Brain microvascular endothelial cell (primary cell): ENCODE measurements at regions not wholly inside any gene's neighbourhood (a gene's known extent, or its start where the extent isn't known, plus 50 kb on each side); places are given as distances from the start of the nearest gene placed in this dataset.
"Not testable (repeated sequence)": the region's sequence is repeated elsewhere in the genome, so short reads cannot be mapped to it uniquely, and the experiment has no call there.

Experiments
- DNase-seq: peaks from one replicate; pipeline ENCODE4 v3.0.0-alpha.2; 2020
- H3K27ac ChIP-seq: fragments of 250-450 bp; sonication (Bioruptor Pico); 2 replicates; pipeline ENCODE4 v1.5.1; 2020; ENCODE audit warnings: mild to moderate bottlenecking, moderate library complexity
- H3K27me3 ChIP-seq: fragments of 250-450 bp; sonication (Bioruptor Pico); replicated peaks from 2 replicates; pipeline ENCODE4 v1.5.1; 2020; ENCODE audit warnings: mild to moderate bottlenecking
- H3K36me3 ChIP-seq: fragments of 250-450 bp; sonication (Bioruptor Pico); replicated peaks from 2 replicates; pipeline ENCODE4 v1.5.1; 2020; ENCODE audit warnings: mild to moderate bottlenecking
- H3K4me3 ChIP-seq: 2 replicates; pipeline ENCODE4 v1.5.1; 2011; ENCODE audit warnings: low read depth, mild to moderate bottlenecking, control low read depth, low read length, moderate library complexity
- CTCF ChIP-seq: IDR thresholded peaks from 2 replicates; pipeline ENCODE4 v1.5.1; 2011; ENCODE audit warnings: low read depth, mild to moderate bottlenecking, moderate library complexity, low read length, control low read depth, inconsistent platforms; ENCODE audit errors: missing control alignments
- in situ Hi-C: cut with HindIII; loops from 2 replicates; pipeline ENCODE4 v1.10.0; 2017; ENCODE audit warnings: low sequenced_read_pairs, low pct_ligation_motif_present

DNA sequence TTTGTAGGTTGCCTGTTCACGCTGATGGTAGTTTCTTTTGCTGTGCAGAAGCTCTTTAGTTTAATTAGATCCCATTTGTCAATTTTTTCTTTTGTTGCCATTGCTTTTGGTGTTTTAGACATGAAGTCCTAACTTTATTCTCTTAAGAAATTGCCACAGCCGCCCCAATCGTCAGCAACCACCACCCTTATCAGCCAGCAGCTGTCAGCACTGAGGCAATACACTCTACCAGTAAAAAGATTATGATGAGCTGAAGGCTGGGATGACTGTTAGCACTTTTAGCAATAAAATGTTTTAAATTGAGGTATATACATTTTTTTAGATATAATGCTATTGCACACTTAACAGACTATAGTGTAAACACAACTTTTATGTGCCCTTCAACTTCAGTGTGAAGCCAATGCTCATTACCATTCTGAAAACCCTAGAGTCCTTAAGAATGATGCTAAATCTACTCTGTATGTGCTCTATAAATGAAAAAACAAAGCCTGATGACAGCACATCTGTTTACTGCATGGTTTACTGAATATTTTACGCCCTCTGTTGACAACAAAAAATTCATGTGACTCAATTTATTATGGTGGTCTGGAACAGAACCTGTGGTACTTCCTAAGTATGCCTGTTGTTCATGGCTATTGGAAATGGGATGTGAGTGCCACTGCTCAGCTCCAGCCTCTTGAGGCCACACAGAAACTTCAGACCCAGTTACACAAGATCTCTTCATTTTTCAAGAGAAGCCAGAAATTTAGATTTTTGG is 197.4 kb downstream of the DUSP6 start:
- Histone ChIP-seq H3K27ac (no peak overlapping the region), H3K4me3 (no peak overlapping the region), H3K27me3 (no peaks in the 10 kb centered on the region), H3K36me3 (no peaks in the 10 kb centered on the region)
- TF ChIP-seq CTCF = peak; percentile 41
- in situ Hi-C loops = no loop called here
- no peak for DNase-seq

- no peak for TF ChIP-seq CTCF
- Histone ChIP-seq H3K27me3 (no peaks in the 10 kb centered on the region), H3K36me3 (no peaks in the 10 kb centered on the region), H3K27ac (no peak overlapping the region), H3K4me3 (no peak overlapping the region)
- in situ Hi-C loops = no loop called here
- no peak for DNase-seq
Measured at GRCh38 chr12:89153341-89153740, 199.0 kb downstream of the DUSP6 start.

GRCh38 chr12:89151536-89151935 is 200.8 kb downstream of the DUSP6 start:
- no peak for TF ChIP-seq CTCF
- in situ Hi-C loops = no loop called here
- Histone ChIP-seq H3K27ac (no peak overlapping the region), H3K4me3 (no peak overlapping the region), H3K36me3 (no peaks in the 10 kb centered on the region), H3K27me3 (no peaks in the 10 kb centered on the region)
- no peak for DNase-seq

GRCh38 chr12:89150789-89151188 is 201.5 kb downstream of the DUSP6 start:
- in situ Hi-C loops, H3K4me3 ChIP-seq, H3K27ac ChIP-seq, H3K36me3 ChIP-seq, H3K27me3 ChIP-seq, DNase-seq: not testable (repeated sequence)

- peak; percentile 55 for DNase-seq
- Histone ChIP-seq H3K27me3 (no peaks in the 10 kb centered on the region), H3K4me3 (no peak overlapping the region), H3K27ac (no peak overlapping the region), H3K36me3 (no peaks in the 10 kb centered on the region)
- in situ Hi-C loops = no loop called here
- TF ChIP-seq CTCF = no peak
Measured at GRCh38 chr12:89140602-89141238, 211.6 kb downstream of the DUSP6 start.

- H3K27ac ChIP-seq = no peak overlapping the region
- DNase-seq = no peak
- no peak for TF ChIP-seq CTCF
- H3K36me3 ChIP-seq = no peaks in the 10 kb centered on the region
- H3K27me3 ChIP-seq = no peaks in the 10 kb centered on the region
- in situ Hi-C loops = no loop called here
- H3K4me3 ChIP-seq = no peak overlapping the region
Measured at GRCh38 chr12:89140141-89140540, 212.2 kb downstream of the DUSP6 start.
